Effector CD4-positive, alpha-beta T cell (primary cell): ENCODE measurements at regions not wholly inside any gene's neighbourhood (a gene's known extent, or its start where the extent isn't known, plus 50 kb on each side); places are given as distances from the start of the nearest gene placed in this dataset.

Experiments
- DNase-seq: peaks from one replicate; pipeline ENCODE4 v3.0.0-alpha.2; 2020

- DNase-seq = no peak
Observed at GRCh38 chr6:29884261-29884660, 56.6 kb downstream of the HLA-G start.

GRCh38 chr6:29886701-29887100 is 55.6 kb upstream of the HLA-A start:
- no peak for DNase-seq

GRCh38 chr6:29887330-29887818 is 55.0 kb upstream of the HLA-A start:
- DNase-seq = peak; percentile 26

- DNase-seq = peak; percentile 78
Observed at GRCh38 chr6:29887819-29888776, 54.2 kb upstream of the HLA-A start.
